Activated CD8-positive, alpha-beta T cell treated with anti-CD3 and anti-CD28 coated beads for 36 hours (primary cell): ENCODE measurements at regions not wholly inside any gene's neighbourhood (a gene's known extent, or its start where the extent isn't known, plus 50 kb on each side); places are given as distances from the start of the nearest gene placed in this dataset.

Experiments used
- ATAC-seq: fragments of 200-7000 bp; cut with Tn5 transposase; one replicate; pipeline ENCODE4 v1.10.0; 2021; ENCODE audit warnings: mild to moderate bottlenecking, moderate library complexity
- CTCF ChIA-PET: fragments of 350-600 bp; sonication (Branson Sonifier 250); formaldehyde crosslinking; loops from one replicate; lab custom pipeline; 2021; ENCODE audit warnings: antibody characterized with exemption; lab: Charles Lee
- POLR2A ChIA-PET: fragments of 350-600 bp; sonication (Branson Sonifier 250); formaldehyde crosslinking; loops from one replicate; lab custom pipeline; 2021; ENCODE audit warnings: antibody characterized with exemption; lab: Charles Lee
- DNase-seq: peaks from one replicate; pipeline ENCODE4 v3.0.0-alpha.2; 2020
- H3K27ac Mint-ChIP-seq: one replicate; pipeline ENCODE4 v1.8.0; 2021; ENCODE audit warnings: mild to moderate bottlenecking, mixed read lengths
- H3K27me3 Mint-ChIP-seq: one replicate; pipeline ENCODE4 v1.8.0; 2021; ENCODE audit warnings: mixed read lengths
- H3K36me3 Mint-ChIP-seq: one replicate; pipeline ENCODE4 v1.8.0; 2021; ENCODE audit warnings: low read depth, mixed read lengths
- H3K4me1 Mint-ChIP-seq: one replicate; pipeline ENCODE4 v1.8.0; 2021; ENCODE audit warnings: low read depth, mixed read lengths
- H3K4me3 Mint-ChIP-seq: one replicate; pipeline ENCODE4 v1.8.0; 2021; ENCODE audit warnings: mild to moderate bottlenecking, moderate library complexity, mixed read lengths
- H3K9me3 Mint-ChIP-seq: one replicate; pipeline ENCODE4 v1.8.0; 2021; ENCODE audit warnings: mixed read lengths
- intact Hi-C: fragments of 100-400 bp; cut with micrococcal nuclease; formaldehyde crosslinking; loops from one replicate; pipeline ENCODE4 v1.10.0; 2022
- TF ChIP-seq, protein P1 (sequence below): fragments of 200-600 bp; IDR thresholded peaks from one replicate; pipeline ENCODE4 v1.8.0; 2022; ENCODE audit warnings: antibody characterized with exemption, mild to moderate bottlenecking

DNA sequence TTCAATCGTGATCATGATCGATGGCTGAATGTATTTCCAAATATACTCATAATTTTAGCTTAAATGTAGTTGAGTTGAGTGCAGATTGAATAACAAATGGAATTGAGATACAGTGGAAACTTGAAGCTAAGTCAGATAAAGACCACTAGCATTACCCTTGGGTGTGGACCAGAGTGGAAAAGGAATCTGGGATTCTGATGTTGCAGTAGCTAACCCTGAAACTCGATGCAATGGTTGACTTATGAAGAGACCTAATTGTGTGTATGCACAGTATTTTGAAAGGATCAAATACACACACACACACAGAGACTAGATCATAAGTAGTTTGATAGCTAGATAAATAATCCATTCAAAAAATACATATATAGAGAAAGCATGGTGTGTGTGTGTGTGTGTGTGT is 135.8 kb downstream of the RXFP2 start:
- Mint-ChIP-seq H3K27ac (no peak overlapping the region), H3K4me1 (no peaks in the 10 kb centered on the region), H3K4me3 (no peak overlapping the region), H3K27me3 (no peaks in the 10 kb centered on the region), H3K36me3 (no peaks in the 10 kb centered on the region), H3K9me3 (no peaks in the 10 kb centered on the region)
- CTCF ChIA-PET: interaction anchor here (1.2 to 1.4 kb wide), 2 partner anchors 35 to 122 kb away, joined by 3 to 4 read pairs; no protein-coding TSS in a partner anchor
- no peak for DNase-seq
- TF ChIP-seq, protein P1, sequence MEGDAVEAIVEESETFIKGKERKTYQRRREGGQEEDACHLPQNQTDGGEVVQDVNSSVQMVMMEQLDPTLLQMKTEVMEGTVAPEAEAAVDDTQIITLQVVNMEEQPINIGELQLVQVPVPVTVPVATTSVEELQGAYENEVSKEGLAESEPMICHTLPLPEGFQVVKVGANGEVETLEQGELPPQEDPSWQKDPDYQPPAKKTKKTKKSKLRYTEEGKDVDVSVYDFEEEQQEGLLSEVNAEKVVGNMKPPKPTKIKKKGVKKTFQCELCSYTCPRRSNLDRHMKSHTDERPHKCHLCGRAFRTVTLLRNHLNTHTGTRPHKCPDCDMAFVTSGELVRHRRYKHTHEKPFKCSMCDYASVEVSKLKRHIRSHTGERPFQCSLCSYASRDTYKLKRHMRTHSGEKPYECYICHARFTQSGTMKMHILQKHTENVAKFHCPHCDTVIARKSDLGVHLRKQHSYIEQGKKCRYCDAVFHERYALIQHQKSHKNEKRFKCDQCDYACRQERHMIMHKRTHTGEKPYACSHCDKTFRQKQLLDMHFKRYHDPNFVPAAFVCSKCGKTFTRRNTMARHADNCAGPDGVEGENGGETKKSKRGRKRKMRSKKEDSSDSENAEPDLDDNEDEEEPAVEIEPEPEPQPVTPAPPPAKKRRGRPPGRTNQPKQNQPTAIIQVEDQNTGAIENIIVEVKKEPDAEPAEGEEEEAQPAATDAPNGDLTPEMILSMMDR: no peak
- intact Hi-C loops: no loop called here
- no peak for ATAC-seq
- POLR2A ChIA-PET: no interaction called here

DNA sequence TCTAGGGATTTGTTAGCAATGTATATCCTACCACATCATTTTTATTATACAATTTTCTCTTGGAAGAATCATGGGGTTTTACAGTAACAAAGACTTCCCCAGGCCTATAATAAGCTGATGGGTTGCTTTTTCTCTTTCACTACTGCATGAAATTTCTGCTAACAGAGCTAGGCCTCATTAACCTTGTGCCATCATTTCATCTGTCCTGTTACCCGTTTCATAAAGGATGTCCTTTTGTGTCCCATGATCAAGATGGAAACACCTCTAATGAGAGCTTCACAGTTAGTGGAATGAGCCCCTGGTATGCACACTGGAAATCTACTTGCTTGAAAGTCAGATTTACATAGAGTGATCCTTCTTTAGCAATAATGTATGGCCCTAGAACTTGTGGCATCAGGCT is 138.7 kb downstream of the RXFP2 start:
- Mint-ChIP-seq H3K27ac (no peak overlapping the region), H3K36me3 (no peaks in the 10 kb centered on the region), H3K4me3 (no peak overlapping the region), H3K9me3 (no peaks in the 10 kb centered on the region), H3K27me3 (no peaks in the 10 kb centered on the region), H3K4me1 (peaks cover 3% of the 10 kb centered on the region)
- POLR2A ChIA-PET: no interaction called here
- ATAC-seq (no peak), DNase-seq (no peak)
- intact Hi-C loops: no loop called here
- TF ChIP-seq, protein P1: no peak
- CTCF ChIA-PET: interaction anchor here (1.0 kb wide), 1 partner anchor 368 kb away, joined by 3 read pairs; no protein-coding TSS in a partner anchor

DNA sequence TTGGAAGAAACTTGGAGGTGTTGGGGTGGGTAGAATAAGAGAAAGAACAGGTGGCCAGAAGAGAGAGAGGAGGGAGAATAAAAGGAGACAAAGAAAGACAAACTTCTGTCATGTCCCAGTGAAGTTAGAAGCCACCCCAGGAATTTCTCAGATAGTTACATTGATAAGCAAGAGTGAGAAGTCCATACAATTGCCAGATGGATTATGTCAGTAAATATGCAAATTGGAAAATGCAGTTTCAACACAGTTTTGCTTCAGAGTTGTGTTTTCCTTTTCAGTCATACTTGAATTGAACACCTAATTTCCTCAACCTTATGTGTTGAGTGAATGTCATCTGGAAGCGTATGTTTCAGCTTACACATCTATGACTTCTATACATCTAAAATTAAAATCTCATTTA is 139.2 kb downstream of the RXFP2 start:
- Mint-ChIP-seq H3K4me1 (peaks cover 3% of the 10 kb centered on the region), H3K36me3 (no peaks in the 10 kb centered on the region), H3K27ac (no peak overlapping the region), H3K27me3 (no peaks in the 10 kb centered on the region), H3K9me3 (no peaks in the 10 kb centered on the region), H3K4me3 (no peak overlapping the region)
- TF ChIP-seq, protein P1: no peak
- ATAC-seq: no peak
- ChIA-PET POLR2A (no interaction called here), CTCF (no interaction called here)
- DNase-seq: no peak
- intact Hi-C loops: no loop called here

DNA sequence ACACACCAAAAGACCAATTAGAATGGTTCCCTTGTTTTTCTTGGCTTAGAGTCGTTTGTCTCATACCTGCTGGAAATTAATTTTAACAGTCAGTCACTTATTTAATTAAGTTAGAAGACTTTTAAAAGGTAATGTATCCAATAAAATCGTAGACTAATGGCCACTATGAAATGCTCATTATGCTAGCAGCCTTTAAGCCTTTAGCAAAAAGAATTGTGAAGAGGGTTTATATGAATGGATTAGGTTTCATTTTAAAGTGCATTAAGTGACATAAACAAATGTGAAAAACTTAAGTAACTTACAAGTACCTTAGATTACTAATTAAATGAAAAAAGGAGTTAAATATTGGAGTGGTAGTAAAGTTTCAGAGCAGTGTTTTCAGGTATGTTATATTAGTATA is 139.6 kb downstream of the RXFP2 start:
- POLR2A ChIA-PET: no interaction called here
- CTCF ChIA-PET: no interaction called here
- H3K27me3 Mint-ChIP-seq: no peaks in the 10 kb centered on the region
- intact Hi-C loops: no loop called here
- no peak overlapping the region for H3K4me3 Mint-ChIP-seq
- H3K27ac Mint-ChIP-seq: no peak overlapping the region
- ATAC-seq (no peak), DNase-seq (no peak)
- H3K36me3 Mint-ChIP-seq: no peaks in the 10 kb centered on the region
- H3K9me3 Mint-ChIP-seq: no peaks in the 10 kb centered on the region
- H3K4me1 Mint-ChIP-seq: peaks cover 3% of the 10 kb centered on the region
- TF ChIP-seq, protein P1: no peak

DNA sequence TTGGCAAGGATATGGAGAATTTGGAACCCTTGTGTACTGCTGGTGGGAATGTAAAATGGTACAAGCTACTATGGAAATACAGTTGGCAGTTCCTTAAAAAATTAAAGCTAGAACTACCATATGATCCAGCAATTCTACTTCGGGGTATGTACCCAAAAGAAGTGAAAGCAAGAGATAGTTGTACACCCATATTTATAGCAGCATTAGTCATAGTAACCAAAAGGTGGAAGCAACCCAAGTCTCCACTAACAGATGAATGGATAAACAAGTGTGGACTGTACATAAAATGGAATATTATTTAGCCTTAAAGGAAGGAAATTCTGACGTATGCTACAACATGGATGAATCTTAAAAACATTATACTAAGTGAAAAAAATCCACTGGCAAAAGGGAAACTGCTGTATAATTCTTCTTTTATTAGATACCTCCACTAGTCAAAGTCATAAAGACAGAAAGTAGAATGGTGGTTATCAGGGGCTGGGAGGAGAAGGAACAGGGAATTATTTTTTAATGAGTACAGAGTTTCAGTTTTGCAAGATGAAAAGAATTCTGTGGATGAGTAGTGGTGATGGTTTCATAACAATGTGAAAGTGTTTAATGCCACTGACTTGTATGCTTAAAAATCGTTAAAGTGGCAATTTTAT is 141.6 kb downstream of the RXFP2 start:
- TF ChIP-seq, protein P1: no peak
- Mint-ChIP-seq H3K9me3 (no peaks in the 10 kb centered on the region), H3K27me3 (no peaks in the 10 kb centered on the region), H3K4me1 (peaks cover 3% of the 10 kb centered on the region), H3K27ac (no peak overlapping the region), H3K36me3 (no peaks in the 10 kb centered on the region), H3K4me3 (no peak overlapping the region)
- ChIA-PET POLR2A (no interaction called here), CTCF (no interaction called here)
- DNase-seq (no peak), ATAC-seq (no peak)
- intact Hi-C loops: no loop called here
